Astrocyte of the spinal cord (primary cell): ENCODE measurements at regions not wholly inside any gene's neighbourhood (a gene's known extent, or its start where the extent isn't known, plus 50 kb on each side); places are given as distances from the start of the nearest gene placed in this dataset.
"Not testable (repeated sequence)": the region's sequence is repeated elsewhere in the genome, so short reads cannot be mapped to it uniquely, and the experiment has no call there.

Experiments
- DNase-seq: peaks from one replicate; pipeline ENCODE4 v3.0.0; 2011; ENCODE audit warnings: low read depth, low spot score
- H3K4me3 ChIP-seq: 2 replicates; pipeline ENCODE4 v1.5.1; 2011; ENCODE audit warnings: low read depth, mild to moderate bottlenecking, low read length, moderate library complexity
- in situ Hi-C: cut with HindIII; loops from 2 replicates; pipeline ENCODE4 v1.10.0; 2017; ENCODE audit warnings: low sequenced_read_pairs
- TF ChIP-seq, protein P1 (sequence below): IDR thresholded peaks from 2 replicates; pipeline ENCODE4 v1.5.1; 2012; ENCODE audit warnings: low read depth, mild to moderate bottlenecking, low read length, inconsistent platforms

- DNase-seq, result no peak
- in situ Hi-C loops, result no loop called here
- TF ChIP-seq, protein P1, sequence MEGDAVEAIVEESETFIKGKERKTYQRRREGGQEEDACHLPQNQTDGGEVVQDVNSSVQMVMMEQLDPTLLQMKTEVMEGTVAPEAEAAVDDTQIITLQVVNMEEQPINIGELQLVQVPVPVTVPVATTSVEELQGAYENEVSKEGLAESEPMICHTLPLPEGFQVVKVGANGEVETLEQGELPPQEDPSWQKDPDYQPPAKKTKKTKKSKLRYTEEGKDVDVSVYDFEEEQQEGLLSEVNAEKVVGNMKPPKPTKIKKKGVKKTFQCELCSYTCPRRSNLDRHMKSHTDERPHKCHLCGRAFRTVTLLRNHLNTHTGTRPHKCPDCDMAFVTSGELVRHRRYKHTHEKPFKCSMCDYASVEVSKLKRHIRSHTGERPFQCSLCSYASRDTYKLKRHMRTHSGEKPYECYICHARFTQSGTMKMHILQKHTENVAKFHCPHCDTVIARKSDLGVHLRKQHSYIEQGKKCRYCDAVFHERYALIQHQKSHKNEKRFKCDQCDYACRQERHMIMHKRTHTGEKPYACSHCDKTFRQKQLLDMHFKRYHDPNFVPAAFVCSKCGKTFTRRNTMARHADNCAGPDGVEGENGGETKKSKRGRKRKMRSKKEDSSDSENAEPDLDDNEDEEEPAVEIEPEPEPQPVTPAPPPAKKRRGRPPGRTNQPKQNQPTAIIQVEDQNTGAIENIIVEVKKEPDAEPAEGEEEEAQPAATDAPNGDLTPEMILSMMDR, result no peak
- no peak overlapping the region for H3K4me3 ChIP-seq
These were observed 228.4 kb upstream of the CAND1 start for GRCh38 chr12:67040861-67041137.

DNA sequence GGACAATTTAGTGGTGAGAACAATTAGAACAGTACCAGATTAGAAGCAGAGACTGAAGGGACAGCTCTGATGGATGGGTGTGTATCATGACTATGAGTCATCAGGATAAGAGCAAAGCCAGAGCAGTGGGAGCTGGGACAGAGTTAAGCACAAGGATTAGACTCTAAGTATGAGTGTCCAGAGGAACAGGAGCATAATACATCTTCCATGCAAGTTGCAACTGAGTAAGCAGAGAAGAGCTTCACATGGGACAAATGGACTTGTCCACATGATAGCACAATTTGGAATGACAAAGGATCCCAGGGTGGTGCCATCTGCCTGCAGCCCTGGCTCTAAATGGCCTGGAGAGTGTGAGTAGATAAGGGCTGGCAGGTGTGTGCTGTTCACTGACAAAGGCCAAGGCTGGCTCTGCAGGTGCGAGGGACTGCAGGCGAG is 226.4 kb upstream of the CAND1 start:
- in situ Hi-C loops, result no loop called here
- H3K4me3 ChIP-seq, result no peak overlapping the region
- TF ChIP-seq, protein P1, result no peak
- peak; percentile 35 for DNase-seq

DNA sequence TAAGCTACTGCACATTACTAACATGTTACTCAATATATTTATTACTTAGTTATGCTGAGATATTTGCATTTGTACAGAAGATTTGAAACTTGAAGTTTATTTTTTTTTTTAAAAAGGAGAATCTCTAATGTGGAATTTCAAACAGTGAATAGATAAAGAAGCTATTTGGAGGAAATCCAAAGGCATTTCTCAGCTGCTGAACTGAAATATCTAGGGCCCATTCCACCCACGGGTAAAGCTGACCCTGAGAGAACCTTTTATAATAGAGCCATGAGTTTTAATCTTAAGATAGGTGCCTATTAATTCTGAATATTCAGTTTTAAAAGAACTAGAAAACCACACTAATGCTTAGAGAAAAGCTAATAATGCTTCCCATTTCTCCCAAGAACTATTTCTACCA is 225.4 kb upstream of the CAND1 start:
- TF ChIP-seq, protein P1, result no peak
- no peak overlapping the region for H3K4me3 ChIP-seq
- no peak for DNase-seq
- in situ Hi-C loops, result no loop called here

DNA sequence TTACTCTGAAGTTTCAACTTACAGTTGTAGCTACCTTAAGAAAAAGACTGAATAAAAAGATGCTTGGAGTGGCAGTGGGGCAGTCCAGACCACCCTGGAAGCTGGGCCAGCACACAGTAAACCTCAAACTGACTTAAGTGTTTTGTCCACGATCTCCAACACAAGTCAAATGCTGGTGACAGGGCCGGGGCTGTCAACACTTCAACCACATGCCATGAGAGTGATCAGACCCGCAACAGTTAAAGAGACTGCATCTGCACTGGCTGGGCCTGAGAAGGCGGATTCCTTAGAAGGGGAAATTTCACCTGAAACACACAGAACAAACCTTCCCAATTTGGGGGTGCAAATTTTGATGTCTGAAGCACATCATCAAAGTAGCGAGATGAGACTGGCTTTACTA is 223.5 kb upstream of the CAND1 start:
- no peak overlapping the region for H3K4me3 ChIP-seq
- in situ Hi-C loops, result no loop called here
- DNase-seq, result no peak
- TF ChIP-seq, protein P1, result no peak

DNA sequence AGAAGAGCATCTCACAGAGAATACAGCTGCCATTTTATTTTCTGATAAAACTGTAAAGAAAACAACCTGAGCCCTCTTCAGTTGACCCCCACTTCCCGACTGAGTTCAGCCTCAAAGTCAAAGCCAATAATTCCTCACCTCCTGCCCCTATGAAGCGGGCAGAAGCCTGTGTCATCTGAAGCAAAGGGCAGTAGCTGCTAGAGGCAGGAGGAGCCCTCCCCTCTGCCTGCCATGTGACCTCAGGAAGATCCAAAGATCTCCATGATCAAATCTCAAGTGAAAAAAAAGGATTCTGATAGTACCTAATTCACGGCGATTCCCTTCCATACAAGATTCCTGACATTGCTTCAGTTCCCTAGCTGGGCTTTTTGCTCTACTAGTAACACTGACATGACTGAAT is 223.1 kb upstream of the CAND1 start:
- TF ChIP-seq, protein P1, result no peak
- no peak overlapping the region for H3K4me3 ChIP-seq
- no peak for DNase-seq
- in situ Hi-C loops, result no loop called here

- no peak overlapping the region for H3K4me3 ChIP-seq
- DNase-seq, result no peak
- TF ChIP-seq, protein P1, result no peak
- in situ Hi-C loops, result no loop called here
These were observed 221.5 kb upstream of the CAND1 start for GRCh38 chr12:67047634-67048033.

DNA sequence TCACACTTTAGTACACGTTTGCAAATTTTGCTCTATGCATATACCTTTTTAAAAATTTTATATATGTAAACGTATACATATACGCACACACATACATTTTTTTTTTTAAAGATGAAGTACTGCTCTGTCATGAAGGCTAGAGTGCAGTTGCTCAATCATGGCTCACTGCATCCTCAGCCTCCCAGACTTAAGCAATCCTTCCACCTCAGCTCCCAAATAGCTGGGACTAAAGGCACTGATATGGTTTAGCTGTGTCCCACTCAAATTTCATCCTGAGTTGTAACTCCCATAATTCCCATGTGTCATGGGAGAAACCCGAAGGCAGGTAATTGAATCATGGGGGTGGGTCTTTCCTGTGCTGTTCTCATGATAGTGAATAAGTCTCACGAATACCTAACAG is 220.8 kb upstream of the CAND1 start:
- in situ Hi-C loops, result no loop called here
- DNase-seq, result no peak
- H3K4me3 ChIP-seq, result no peak overlapping the region
- TF ChIP-seq, protein P1, result no peak

- DNase-seq, in situ Hi-C loops, H3K4me3 ChIP-seq: not testable (repeated sequence)
These were observed 220.0 kb upstream of the CAND1 start for GRCh38 chr12:67049199-67049598.
